Neutrophil (primary cell): ENCODE measurements at regions not wholly inside any gene's neighbourhood (a gene's known extent, or its start where the extent isn't known, plus 50 kb on each side); places are given as distances from the start of the nearest gene placed in this dataset.

Source experiments
- H3K27ac ChIP-seq: fragments of 200-600 bp; sonication (generic); 2 replicates; pipeline ENCODE4 v1.5.1; 2016; ENCODE audit warnings: mild to moderate bottlenecking, moderate library complexity
- H3K27me3 ChIP-seq: fragments of 200-600 bp; sonication (generic); 2 replicates; pipeline ENCODE4 v1.6.0; 2016; ENCODE audit warnings: mild to moderate bottlenecking
- H3K36me3 ChIP-seq: fragments of 200-600 bp; sonication (generic); 2 replicates; pipeline ENCODE4 v1.5.1; 2017
- H3K4me1 ChIP-seq, 2 experiments: fragments of 200-600 bp in 1 of 2; sonication (generic) in 1 of 2; 1 replicate in 1 of 2; 2 replicates in 1 of 2; pipeline versions ENCODE4 v1.5.1 to v1.6.1; 2013 to 2016; ENCODE audit warnings: low read depth in 1 of 2, low read length in 1 of 2, mild to moderate bottlenecking in 1 of 2, moderate library complexity in 1 of 2; ENCODE audit not compliant: control insufficient read depth in 1 of 2, insufficient read depth in 1 of 2
- H3K4me3 ChIP-seq, 2 experiments: fragments of 200-600 bp in 1 of 2; sonication (generic) in 1 of 2; 1 replicate in 1 of 2; 2 replicates in 1 of 2; pipeline ENCODE4 v1.5.1; 2013 to 2016; ENCODE audit warnings: low read depth in 1 of 2, low read length in 1 of 2, mild to moderate bottlenecking in 1 of 2, moderate library complexity in 1 of 2
- H3K9me3 ChIP-seq: fragments of 200-600 bp; sonication (generic); 2 replicates; pipeline ENCODE4 v1.5.1; 2016
- CTCF ChIP-seq: fragments of 200-600 bp; sonication (generic); IDR thresholded peaks from 2 replicates; pipeline ENCODE4 v1.5.1; 2016; ENCODE audit warnings: antibody characterized with exemption

DNA sequence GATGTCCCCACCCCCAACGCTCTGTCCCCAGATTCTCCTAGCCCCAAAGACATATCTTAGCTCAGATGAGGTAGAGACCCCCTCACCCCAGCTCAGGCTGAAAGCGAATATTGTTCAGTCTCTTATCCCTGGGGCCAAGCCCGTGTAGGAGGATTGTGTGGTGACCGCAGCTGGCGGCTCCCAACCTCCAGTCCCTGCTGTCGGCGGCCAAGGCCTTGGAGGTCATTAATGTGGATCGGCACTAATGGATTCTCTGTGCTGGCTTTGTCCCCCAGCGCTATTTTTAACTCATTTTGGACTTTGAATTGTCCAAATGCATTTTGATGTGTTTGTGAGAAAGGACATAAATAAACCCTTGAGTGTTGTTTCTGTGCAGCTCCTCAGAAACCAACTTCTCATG is 124.2 kb downstream of the UQCRFS1 start:
- no peak overlapping the region for H3K4me3 ChIP-seq
- H3K4me1 ChIP-seq: no peaks in the 10 kb centered on the region
- no peaks in the 10 kb centered on the region for H3K36me3 ChIP-seq
- H3K27ac ChIP-seq: no peak overlapping the region
- TF ChIP-seq CTCF: no peak
- no peaks in the 10 kb centered on the region for H3K9me3 ChIP-seq
- no peaks in the 10 kb centered on the region for H3K27me3 ChIP-seq

GRCh38 chr19:29086646-29087045 is 126.3 kb downstream of the UQCRFS1 start:
- Histone ChIP-seq H3K9me3 (no peaks in the 10 kb centered on the region), H3K27ac (no peak overlapping the region), H3K36me3 (no peaks in the 10 kb centered on the region), H3K4me3 (no peak overlapping the region), H3K4me1 (no peaks in the 10 kb centered on the region), H3K27me3 (no peaks in the 10 kb centered on the region)
- TF ChIP-seq CTCF: no peak

- H3K36me3 ChIP-seq: no peaks in the 10 kb centered on the region
- H3K4me3 ChIP-seq: no peak overlapping the region
- H3K27me3 ChIP-seq: no peaks in the 10 kb centered on the region
- TF ChIP-seq CTCF: no peak
- no peak overlapping the region for H3K27ac ChIP-seq
- no peaks in the 10 kb centered on the region for H3K4me1 ChIP-seq
- no peaks in the 10 kb centered on the region for H3K9me3 ChIP-seq
Measured at GRCh38 chr19:29086182-29086581, 126.8 kb downstream of the UQCRFS1 start.

GRCh38 chr19:29085630-29086029 is 127.3 kb downstream of the UQCRFS1 start:
- Histone ChIP-seq H3K36me3 (no peaks in the 10 kb centered on the region), H3K9me3 (no peaks in the 10 kb centered on the region), H3K27me3 (no peaks in the 10 kb centered on the region), H3K4me1 (no peaks in the 10 kb centered on the region), H3K4me3 (no peak overlapping the region), H3K27ac (no peak overlapping the region)
- no peak for TF ChIP-seq CTCF

DNA sequence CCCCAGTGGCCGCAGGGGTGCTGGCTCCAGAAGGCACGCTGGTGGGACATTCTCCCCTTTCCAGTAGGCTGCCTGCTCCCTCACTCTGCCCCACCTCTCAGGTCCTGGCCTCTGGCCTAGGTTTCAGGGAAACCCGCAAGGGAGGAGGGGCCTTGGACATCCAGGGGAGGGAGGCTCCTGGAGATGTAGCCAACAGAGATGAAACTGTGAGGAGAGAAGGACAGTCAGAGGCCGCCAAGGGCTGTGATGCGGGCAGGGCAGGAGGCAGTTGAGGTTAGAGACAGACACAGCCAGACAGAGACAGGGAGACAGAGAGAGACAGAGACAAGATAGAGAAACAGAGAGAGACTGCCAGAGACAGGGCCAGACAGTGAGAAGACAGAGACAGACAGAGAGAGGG is 127.7 kb downstream of the UQCRFS1 start:
- no peaks in the 10 kb centered on the region for H3K4me1 ChIP-seq
- H3K36me3 ChIP-seq: no peaks in the 10 kb centered on the region
- no peaks in the 10 kb centered on the region for H3K9me3 ChIP-seq
- no peak overlapping the region for H3K4me3 ChIP-seq
- no peak overlapping the region for H3K27ac ChIP-seq
- TF ChIP-seq CTCF: no peak
- H3K27me3 ChIP-seq: peaks cover under 1% of the 10 kb centered on the region

- Histone ChIP-seq H3K4me1 (no peaks in the 10 kb centered on the region), H3K27me3 (peaks cover 4% of the 10 kb centered on the region), H3K4me3 (no peak overlapping the region), H3K9me3 (no peaks in the 10 kb centered on the region), H3K36me3 (no peaks in the 10 kb centered on the region), H3K27ac (no peak overlapping the region)
- TF ChIP-seq CTCF: no peak
Measured at GRCh38 chr19:29084266-29084665, 128.7 kb downstream of the UQCRFS1 start.
